GM10266 (cell line): ENCODE measurements at regions not wholly inside any gene's neighbourhood (a gene's known extent, or its start where the extent isn't known, plus 50 kb on each side); places are given as distances from the start of the nearest gene placed in this dataset.

Experiments used
- DNase-seq: peaks from one replicate; pipeline ENCODE4 v3.0.0; 2012; ENCODE audit errors: extremely low spot score
- TF ChIP-seq, protein P1 (sequence below): IDR thresholded peaks from 2 replicates; pipeline ENCODE4 v1.5.1; 2012; ENCODE audit warnings: mild to moderate bottlenecking, low read depth; ENCODE audit not compliant: control insufficient read depth, insufficient read depth; ENCODE audit errors: missing control alignments

DNA sequence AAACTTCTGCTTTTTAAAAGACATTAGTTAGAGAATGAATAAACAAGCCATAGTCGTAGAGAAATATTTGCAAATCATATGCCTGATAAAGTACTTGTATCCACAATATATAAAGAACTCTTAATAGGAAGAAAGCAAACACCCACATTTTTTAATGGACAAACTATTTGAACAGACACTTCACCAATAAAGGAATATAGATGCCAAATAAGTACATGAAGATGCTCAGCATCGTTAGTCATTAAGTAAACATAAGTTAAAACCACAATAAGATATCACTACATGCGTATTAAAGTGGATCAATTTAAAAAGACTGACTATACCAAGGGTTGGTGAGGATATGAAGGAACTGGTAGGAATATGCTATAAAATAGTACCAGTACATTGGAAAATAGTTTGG, 142.3 kb upstream of the ZC3H11B start:
- TF ChIP-seq, protein P1, sequence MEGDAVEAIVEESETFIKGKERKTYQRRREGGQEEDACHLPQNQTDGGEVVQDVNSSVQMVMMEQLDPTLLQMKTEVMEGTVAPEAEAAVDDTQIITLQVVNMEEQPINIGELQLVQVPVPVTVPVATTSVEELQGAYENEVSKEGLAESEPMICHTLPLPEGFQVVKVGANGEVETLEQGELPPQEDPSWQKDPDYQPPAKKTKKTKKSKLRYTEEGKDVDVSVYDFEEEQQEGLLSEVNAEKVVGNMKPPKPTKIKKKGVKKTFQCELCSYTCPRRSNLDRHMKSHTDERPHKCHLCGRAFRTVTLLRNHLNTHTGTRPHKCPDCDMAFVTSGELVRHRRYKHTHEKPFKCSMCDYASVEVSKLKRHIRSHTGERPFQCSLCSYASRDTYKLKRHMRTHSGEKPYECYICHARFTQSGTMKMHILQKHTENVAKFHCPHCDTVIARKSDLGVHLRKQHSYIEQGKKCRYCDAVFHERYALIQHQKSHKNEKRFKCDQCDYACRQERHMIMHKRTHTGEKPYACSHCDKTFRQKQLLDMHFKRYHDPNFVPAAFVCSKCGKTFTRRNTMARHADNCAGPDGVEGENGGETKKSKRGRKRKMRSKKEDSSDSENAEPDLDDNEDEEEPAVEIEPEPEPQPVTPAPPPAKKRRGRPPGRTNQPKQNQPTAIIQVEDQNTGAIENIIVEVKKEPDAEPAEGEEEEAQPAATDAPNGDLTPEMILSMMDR: no peak
- DNase-seq: no peak

DNA sequence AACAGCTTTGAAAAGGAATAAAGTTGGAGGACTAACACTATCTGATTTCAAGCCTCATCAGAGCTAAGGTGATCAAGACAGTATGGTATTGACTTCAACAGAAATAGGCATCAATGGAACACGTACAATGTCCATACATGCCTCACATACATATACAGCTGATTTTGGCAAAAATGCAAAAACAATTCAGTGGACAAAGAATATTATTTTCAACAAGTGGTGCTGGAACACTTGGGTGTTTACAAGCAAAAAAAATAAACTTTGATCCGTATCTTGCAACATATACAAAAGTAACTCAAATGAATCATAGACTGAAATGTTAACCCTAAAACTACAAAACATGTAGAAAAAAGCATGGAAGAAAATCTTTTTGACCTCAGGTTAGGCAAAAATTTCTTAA, 141.9 kb upstream of the ZC3H11B start:
- DNase-seq: no peak

DNA sequence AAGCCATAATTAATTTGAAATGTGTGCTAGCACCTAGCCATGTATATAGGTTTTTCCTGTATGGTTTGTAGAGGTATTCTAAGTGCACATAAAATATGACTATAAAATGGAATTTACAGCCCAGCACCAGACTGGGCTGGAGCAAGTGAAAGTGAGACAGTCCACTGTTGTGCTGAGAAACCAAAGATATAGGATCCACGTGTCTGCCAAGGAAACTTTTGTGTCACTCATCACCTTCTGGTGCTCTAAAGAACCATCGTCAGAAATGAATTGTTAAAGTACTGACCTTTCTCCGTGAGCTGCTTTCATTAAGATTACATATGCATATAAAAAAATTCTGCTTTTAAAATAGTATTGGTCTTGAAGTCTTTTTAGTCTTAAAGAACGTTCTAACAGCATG, 141.0 kb upstream of the ZC3H11B start:
- TF ChIP-seq, protein P1: no peak
- no peak for DNase-seq

More for the DNA sequence above, 141.9 kb upstream of the ZC3H11B start:
- TF ChIP-seq, protein P1: no peak

DNA sequence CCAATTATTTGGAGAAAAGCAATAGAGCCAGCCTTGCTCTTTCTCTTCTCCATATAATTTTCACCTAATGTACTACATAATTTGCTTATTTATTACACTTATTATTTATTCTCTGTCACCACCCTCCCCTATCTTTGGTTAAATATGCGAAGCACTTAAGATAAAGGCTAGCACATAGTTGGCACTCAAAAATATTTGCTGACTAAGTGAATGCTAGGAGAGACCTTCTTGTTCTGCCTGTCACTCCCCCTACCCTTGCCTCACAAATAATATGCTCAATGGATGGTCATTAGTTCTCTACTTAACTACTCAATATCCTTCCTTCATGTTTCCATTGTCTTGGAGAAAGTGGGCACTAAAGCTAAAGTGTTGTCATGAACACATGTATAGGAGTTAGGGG, 139.7 kb upstream of the ZC3H11B start:
- no peak for DNase-seq

DNA sequence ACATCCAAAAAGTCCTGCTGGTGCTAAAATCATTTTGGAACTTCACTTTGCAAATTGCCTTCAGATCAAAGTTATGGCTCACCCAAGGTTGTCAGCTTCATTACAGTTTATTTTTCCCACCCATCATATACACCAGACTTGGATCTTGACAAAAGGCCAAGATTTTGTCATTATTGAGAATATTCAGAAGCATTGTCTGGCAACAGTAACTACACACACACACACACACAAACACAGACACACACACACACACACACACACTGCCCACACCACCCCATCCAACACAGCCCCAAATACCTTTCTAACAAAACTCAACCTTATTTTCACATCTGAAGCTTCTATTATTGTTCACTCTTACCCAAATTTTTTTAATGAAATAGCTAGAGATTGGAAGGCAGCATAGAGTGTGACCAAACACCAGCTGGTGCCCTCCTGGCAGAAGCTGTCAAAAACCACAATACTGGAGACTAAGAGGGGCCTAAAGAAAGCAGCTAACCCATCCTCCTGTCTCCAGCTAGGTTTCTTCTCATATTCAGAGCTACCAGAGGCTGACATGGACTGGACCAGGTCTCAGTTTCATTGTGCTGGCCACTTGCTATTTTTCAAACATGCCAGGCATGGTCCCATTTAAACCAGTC, 139.1 kb upstream of the ZC3H11B start:
- TF ChIP-seq, protein P1: no peak
- DNase-seq: no peak

More for the DNA sequence above, 139.7 kb upstream of the ZC3H11B start:
- TF ChIP-seq, protein P1: no peak

DNA sequence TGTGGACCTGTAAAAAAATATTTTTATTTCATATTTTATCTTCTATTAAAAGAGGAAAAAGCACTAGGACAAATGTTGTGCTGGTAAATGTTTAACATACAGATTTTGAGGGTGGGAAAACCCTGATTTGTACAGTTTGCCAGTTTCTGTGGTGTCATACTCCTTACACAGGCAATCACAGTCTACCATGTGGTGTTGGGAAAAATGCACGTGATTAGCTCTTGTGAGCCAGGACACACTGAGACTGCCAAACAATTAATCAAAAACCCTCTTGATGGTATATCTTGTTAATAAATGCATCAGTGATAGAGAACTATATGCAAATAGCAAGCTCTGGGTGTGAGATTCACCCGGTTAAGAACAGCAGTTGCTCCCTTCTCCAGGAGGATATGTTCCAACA, 136.5 kb upstream of the ZC3H11B start:
- DNase-seq: no peak
- TF ChIP-seq, protein P1: no peak

DNA sequence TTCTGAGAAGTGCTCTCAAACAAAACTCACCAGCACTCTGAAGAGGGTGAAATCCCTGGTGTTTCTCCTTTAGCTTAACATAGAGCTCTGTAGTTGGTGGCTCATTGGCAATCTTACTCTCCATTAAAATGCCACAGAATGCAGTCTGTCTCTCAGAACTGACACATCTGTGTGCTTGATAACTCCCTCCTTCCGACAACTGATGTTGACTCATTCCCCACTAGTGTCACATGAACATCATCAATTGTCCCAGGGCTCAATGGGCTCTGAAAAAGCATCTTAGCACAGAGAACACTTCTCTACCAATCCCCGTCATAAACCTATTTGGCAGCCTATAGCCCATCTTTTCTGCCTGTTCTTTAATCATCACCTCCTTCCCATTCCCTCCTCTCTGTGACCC, 133.2 kb upstream of the ZC3H11B start:
- TF ChIP-seq, protein P1: no peak
- DNase-seq: no peak
